CD4-positive, alpha-beta T cell (primary cell): ENCODE measurements at regions not wholly inside any gene's neighbourhood (a gene's known extent, or its start where the extent isn't known, plus 50 kb on each side); places are given as distances from the start of the nearest gene placed in this dataset.

Experiments used
- ATAC-seq: fragments of 200-7000 bp; cut with Tn5 transposase; one replicate; pipeline ENCODE4 v1.10.0; 2022; ENCODE audit warnings: mild to moderate bottlenecking; ENCODE audit not compliant: poor library complexity
- CTCF ChIA-PET: fragments of 350-600 bp; sonication (Branson Sonifier 250); formaldehyde crosslinking; loops from one replicate; lab custom pipeline; 2021; ENCODE audit warnings: antibody characterized with exemption, inconsistent platforms; lab: Charles Lee
- POLR2A ChIA-PET: fragments of 350-600 bp; sonication (Branson Sonifier 250); formaldehyde crosslinking; loops from one replicate; lab custom pipeline; 2021; ENCODE audit warnings: antibody characterized with exemption, inconsistent platforms; lab: Charles Lee
- DNase-seq, 14 experiments: peaks; one replicate each; pipeline ENCODE4 v3.0.0-alpha.2; 2013 to 2020; ENCODE audit warnings: mixed read lengths in 2 of 14
- H3K27ac ChIP-seq, 2 donors: one replicate each; pipeline versions ENCODE4 v1.5.1 to v1.7.0; 2013; ENCODE audit warnings: low read length in 2 of 2, low read depth in 1 of 2, mild to moderate bottlenecking in 1 of 2
- H3K27me3 ChIP-seq, 2 experiments: 1 replicate in 1 of 2; 2 replicates in 1 of 2; pipeline versions ENCODE4 v1.6.1 to v1.7.0; 2013; ENCODE audit warnings: low read length in 2 of 2, control low read depth in 1 of 2, mild to moderate bottlenecking in 1 of 2, moderate library complexity in 1 of 2; ENCODE audit not compliant: insufficient read depth in 2 of 2, control insufficient read depth in 1 of 2
- H3K36me3 ChIP-seq: one replicate; pipeline ENCODE4 v1.6.1; 2013; ENCODE audit warnings: low read length, control low read depth; ENCODE audit not compliant: insufficient read depth
- H3K4me1 ChIP-seq: one replicate; pipeline ENCODE4 v1.6.1; 2013; ENCODE audit warnings: low read length, control low read depth; ENCODE audit not compliant: insufficient read depth
- H3K4me3 ChIP-seq: one replicate; pipeline ENCODE4 v1.5.1; 2013; ENCODE audit warnings: mild to moderate bottlenecking, low read length, moderate library complexity
- H3K9me3 ChIP-seq, 2 experiments: 1 replicate in 1 of 2; 2 replicates in 1 of 2; pipeline versions ENCODE4 v1.6.1 to v1.7.0; 2013; ENCODE audit warnings: low read length in 2 of 2, mild to moderate bottlenecking in 2 of 2, control low read depth in 1 of 2, moderate library complexity in 1 of 2; ENCODE audit not compliant: control insufficient read depth in 1 of 2, insufficient read depth in 1 of 2
- H3K27ac Mint-ChIP-seq: one replicate; pipeline ENCODE4 v1.8.0; 2020; ENCODE audit warnings: mixed read lengths
- H3K27me3 Mint-ChIP-seq: one replicate; pipeline ENCODE4 v1.8.0; 2021; ENCODE audit warnings: mixed read lengths
- H3K36me3 Mint-ChIP-seq: one replicate; pipeline ENCODE4 v1.8.0; 2021; ENCODE audit warnings: low read depth, mixed read lengths
- H3K4me1 Mint-ChIP-seq: one replicate; pipeline ENCODE4 v1.8.0; 2021; ENCODE audit warnings: low read depth, mixed read lengths
- H3K4me3 Mint-ChIP-seq: one replicate; pipeline ENCODE4 v1.8.0; 2020; ENCODE audit warnings: mild to moderate bottlenecking, mixed read lengths
- H3K9me3 Mint-ChIP-seq: one replicate; pipeline ENCODE4 v1.8.0; 2020; ENCODE audit warnings: mixed read lengths
- intact Hi-C, 2 experiments: fragments of 100-400 bp; cut with DNase I in 1 of 2; cut with micrococcal nuclease in 1 of 2; formaldehyde crosslinking; loops; one replicate each; pipeline versions ENCODE4 v1.15.1 to v1.9.0; 2023 to 2025; cut with DNase I, micrococcal nuclease
- TF ChIP-seq, protein P1 (sequence below): fragments of 200-600 bp; IDR thresholded peaks from one replicate; pipeline ENCODE4 v1.8.0; 2022; ENCODE audit warnings: antibody characterized with exemption, mild to moderate bottlenecking

DNA sequence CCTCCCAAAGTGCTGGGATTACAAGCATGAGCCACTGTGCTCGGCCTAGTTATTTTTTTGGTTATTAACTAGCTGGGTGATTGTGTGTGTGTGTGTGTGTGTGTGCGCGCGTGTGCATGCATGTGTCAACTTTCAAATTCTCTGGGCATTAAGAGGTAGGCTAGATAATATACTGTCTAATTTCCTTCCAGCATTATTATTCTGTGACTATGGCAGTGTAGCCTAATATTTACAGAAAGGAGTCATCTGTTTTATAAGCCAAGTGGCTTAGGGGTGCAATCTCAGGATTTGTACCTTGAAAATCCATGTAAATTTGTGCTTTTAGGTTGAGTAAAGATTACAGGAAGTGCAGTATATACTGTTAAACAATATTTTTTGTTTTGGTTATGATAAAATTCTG, 85.1 kb upstream of the ZBTB20 start:
- intact Hi-C loops: no loop called here
- ChIA-PET POLR2A (no interaction called here), CTCF (no interaction called here)
- no peak for ATAC-seq
- Histone ChIP-seq H3K4me1 (no peaks in the 10 kb centered on the region), H3K27me3 (no peaks in the 10 kb centered on the region), H3K9me3 (no peaks in the 10 kb centered on the region), H3K4me3 (no peak overlapping the region), H3K36me3 (no peaks in the 10 kb centered on the region), H3K27ac (no peak overlapping the region)
- H3K27ac Mint-ChIP-seq: no peak overlapping the region
- H3K9me3 Mint-ChIP-seq: no peaks in the 10 kb centered on the region
- DNase-seq: no peak
- H3K4me3 Mint-ChIP-seq: no peak overlapping the region
- no peaks in the 10 kb centered on the region for H3K27me3 Mint-ChIP-seq
- TF ChIP-seq, protein P1, sequence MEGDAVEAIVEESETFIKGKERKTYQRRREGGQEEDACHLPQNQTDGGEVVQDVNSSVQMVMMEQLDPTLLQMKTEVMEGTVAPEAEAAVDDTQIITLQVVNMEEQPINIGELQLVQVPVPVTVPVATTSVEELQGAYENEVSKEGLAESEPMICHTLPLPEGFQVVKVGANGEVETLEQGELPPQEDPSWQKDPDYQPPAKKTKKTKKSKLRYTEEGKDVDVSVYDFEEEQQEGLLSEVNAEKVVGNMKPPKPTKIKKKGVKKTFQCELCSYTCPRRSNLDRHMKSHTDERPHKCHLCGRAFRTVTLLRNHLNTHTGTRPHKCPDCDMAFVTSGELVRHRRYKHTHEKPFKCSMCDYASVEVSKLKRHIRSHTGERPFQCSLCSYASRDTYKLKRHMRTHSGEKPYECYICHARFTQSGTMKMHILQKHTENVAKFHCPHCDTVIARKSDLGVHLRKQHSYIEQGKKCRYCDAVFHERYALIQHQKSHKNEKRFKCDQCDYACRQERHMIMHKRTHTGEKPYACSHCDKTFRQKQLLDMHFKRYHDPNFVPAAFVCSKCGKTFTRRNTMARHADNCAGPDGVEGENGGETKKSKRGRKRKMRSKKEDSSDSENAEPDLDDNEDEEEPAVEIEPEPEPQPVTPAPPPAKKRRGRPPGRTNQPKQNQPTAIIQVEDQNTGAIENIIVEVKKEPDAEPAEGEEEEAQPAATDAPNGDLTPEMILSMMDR: no peak
- H3K36me3 Mint-ChIP-seq: no peaks in the 10 kb centered on the region
- no peaks in the 10 kb centered on the region for H3K4me1 Mint-ChIP-seq

DNA sequence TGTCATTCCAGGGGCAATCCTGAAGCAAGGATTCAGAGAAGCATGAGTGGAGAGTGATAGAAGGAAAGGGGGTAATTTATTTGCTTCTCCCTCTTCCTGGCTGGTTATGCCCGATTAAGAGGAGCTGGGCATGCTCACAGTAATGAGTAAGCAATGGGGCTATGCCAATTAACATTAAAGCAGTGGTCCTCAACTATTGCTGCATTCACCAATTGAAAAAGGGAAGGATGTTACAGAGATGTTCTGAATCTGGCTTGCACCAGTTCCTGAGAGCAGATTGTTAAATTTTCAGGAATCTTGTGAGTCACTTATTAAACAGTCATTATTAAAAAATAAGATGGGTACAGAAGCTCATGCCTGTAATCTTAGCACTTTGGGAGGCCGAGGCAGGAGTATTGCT, 85.9 kb upstream of the ZBTB20 start:
- no peaks in the 10 kb centered on the region for H3K4me1 Mint-ChIP-seq
- H3K27ac Mint-ChIP-seq: no peak overlapping the region
- H3K4me3 ChIP-seq: no peak overlapping the region
- no peaks in the 10 kb centered on the region for H3K4me1 ChIP-seq
- H3K36me3 Mint-ChIP-seq: no peaks in the 10 kb centered on the region
- H3K27me3 Mint-ChIP-seq: no peaks in the 10 kb centered on the region
- no peaks in the 10 kb centered on the region for H3K36me3 ChIP-seq
- H3K27ac ChIP-seq: no peak overlapping the region
- intact Hi-C loops: no loop called here
- no peak for ATAC-seq
- no peak overlapping the region for H3K4me3 Mint-ChIP-seq
- H3K9me3 Mint-ChIP-seq: no peaks in the 10 kb centered on the region
- ChIA-PET CTCF (no interaction called here), POLR2A (no interaction called here)
- no peaks in the 10 kb centered on the region for H3K9me3 ChIP-seq
- no peak for DNase-seq
- no peaks in the 10 kb centered on the region for H3K27me3 ChIP-seq
- TF ChIP-seq, protein P1: no peak

DNA sequence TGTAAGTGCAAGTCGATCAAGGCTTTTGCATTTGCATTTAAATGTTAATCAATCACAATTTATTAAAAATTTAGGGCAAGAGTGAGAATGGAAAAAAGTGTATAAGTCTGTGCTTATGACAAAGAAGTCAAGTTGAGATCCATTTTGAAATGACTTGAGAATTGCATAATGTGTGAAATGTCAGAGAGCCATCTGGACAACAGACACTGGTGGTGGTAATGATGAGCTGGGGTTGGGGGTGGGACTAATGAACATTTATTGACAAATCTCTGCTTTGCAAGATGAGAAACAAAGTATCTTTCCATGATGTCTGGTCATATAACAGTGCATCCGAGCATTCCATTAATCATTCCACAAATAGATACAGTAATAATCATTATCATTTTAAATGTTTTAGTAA, 89.4 kb upstream of the ZBTB20 start:
- ChIA-PET CTCF (no interaction called here), POLR2A (no interaction called here)
- H3K4me3 Mint-ChIP-seq: no peak overlapping the region
- no peaks in the 10 kb centered on the region for H3K4me1 Mint-ChIP-seq
- H3K9me3 Mint-ChIP-seq: peaks cover under 1% of the 10 kb centered on the region
- Histone ChIP-seq H3K4me3 (no peak overlapping the region), H3K27ac (no peak overlapping the region), H3K27me3 (no peaks in the 10 kb centered on the region), H3K9me3 (no peaks in the 10 kb centered on the region), H3K4me1 (no peaks in the 10 kb centered on the region), H3K36me3 (no peaks in the 10 kb centered on the region)
- peaks cover 5% of the 10 kb centered on the region for H3K27me3 Mint-ChIP-seq
- TF ChIP-seq, protein P1: no peak
- DNase-seq: no peak
- intact Hi-C loops: no loop called here
- no peaks in the 10 kb centered on the region for H3K36me3 Mint-ChIP-seq
- ATAC-seq: no peak
- H3K27ac Mint-ChIP-seq: no peak overlapping the region
